Transverse colon (tissue), 4 donors: ENCODE measurements at regions not wholly inside any gene's neighbourhood (a gene's known extent, or its start where the extent isn't known, plus 50 kb on each side); places are given as distances from the start of the nearest gene placed in this dataset.

ENCODE experiments used
- DNase-seq: peaks from one replicate; pipeline ENCODE4 v3.0.0-alpha.2; 2019
- H3K27ac ChIP-seq, 4 donors: fragments of 200-600 bp; sonication (generic); 2 replicates each; pipeline ENCODE4 v1.5.1; 2016 to 2018; ENCODE audit warnings: inconsistent platforms in 4 of 4
- H3K27me3 ChIP-seq: fragments of 200-600 bp; sonication (generic); 2 replicates; pipeline ENCODE4 v1.5.1; 2017; ENCODE audit warnings: inconsistent platforms
- H3K36me3 ChIP-seq, 4 donors: fragments of 200-600 bp; sonication (generic); 2 replicates each; pipeline ENCODE4 v1.5.1; 2017 to 2019; ENCODE audit warnings: inconsistent platforms in 4 of 4
- H3K4me1 ChIP-seq, 4 donors: fragments of 200-600 bp; sonication (generic); 2 replicates each; pipeline ENCODE4 v1.5.1; 2017 to 2020; ENCODE audit warnings: inconsistent platforms in 4 of 4
- H3K4me3 ChIP-seq, 4 donors: fragments of 200-600 bp; sonication (generic); 1 replicate in 1 of 4; 2 replicates in 3 of 4; pipeline versions ENCODE4 v1.5.1 to v1.6.1; 2017 to 2019; ENCODE audit warnings: inconsistent platforms in 4 of 4
- H3K9me3 ChIP-seq, 2 donors: fragments of 200-600 bp; sonication (generic); 2 replicates each; pipeline ENCODE4 v1.5.1; 2017 to 2019; ENCODE audit warnings: inconsistent platforms in 2 of 2
- CTCF ChIP-seq, 5 experiments: fragments of 200-600 bp in 3 of 5; fragments of 450-650 bp in 2 of 5; sonication (generic) in 3 of 5; IDR thresholded peaks; 1 replicate in 2 of 5; 2 replicates in 3 of 5; pipeline ENCODE4 v1.5.1; 2016 to 2017; ENCODE audit warnings: antibody characterized with exemption in 5 of 5, inconsistent platforms in 3 of 5, mild to moderate bottlenecking in 2 of 5, moderate library complexity in 1 of 5
- EP300 ChIP-seq: sonication (generic); formaldehyde crosslinking; IDR thresholded peaks from one replicate; pipeline ENCODE4 v1.6.1; 2017; ENCODE audit warnings: antibody characterized with exemption, low read depth
- POLR2A ChIP-seq: fragments of 450-650 bp; IDR thresholded peaks from one replicate; pipeline ENCODE4 v1.6.1; 2016; ENCODE audit warnings: antibody characterized with exemption, mild to moderate bottlenecking, moderate library complexity
- POLR2AphosphoS5 ChIP-seq, 3 donors: sonication (generic); formaldehyde crosslinking; IDR thresholded peaks; one replicate each; pipeline ENCODE4 v1.6.1; 2016; ENCODE audit warnings: antibody characterized with exemption in 3 of 3
- whole genome bisulfite sequencing, 2 donors: methylation state at CpG; one replicate each; pipeline ENCODE4 v1.1.5; 2018; ENCODE audit warnings: low coverage in 1 of 2; 5-methylcytosine and 5-hydroxymethylcytosine counted together
- in situ Hi-C, 4 donors: fragments of 200-750 bp; cut with MboI; loops; one replicate each; pipeline versions ENCODE4 v1.15.0 to v1.15.1; 2017; ENCODE audit warnings: low sequenced_read_pairs in 3 of 4, low pct_ligation_motif_present in 1 of 4, low pct_unique_long_range_greater_than_20kb in 1 of 4
- intact Hi-C: fragments of 100-400 bp; cut with DNase I; formaldehyde crosslinking; loops from one replicate; pipeline ENCODE4 v1.15.1; 2023; ENCODE audit warnings: low total_unique reads

DNA sequence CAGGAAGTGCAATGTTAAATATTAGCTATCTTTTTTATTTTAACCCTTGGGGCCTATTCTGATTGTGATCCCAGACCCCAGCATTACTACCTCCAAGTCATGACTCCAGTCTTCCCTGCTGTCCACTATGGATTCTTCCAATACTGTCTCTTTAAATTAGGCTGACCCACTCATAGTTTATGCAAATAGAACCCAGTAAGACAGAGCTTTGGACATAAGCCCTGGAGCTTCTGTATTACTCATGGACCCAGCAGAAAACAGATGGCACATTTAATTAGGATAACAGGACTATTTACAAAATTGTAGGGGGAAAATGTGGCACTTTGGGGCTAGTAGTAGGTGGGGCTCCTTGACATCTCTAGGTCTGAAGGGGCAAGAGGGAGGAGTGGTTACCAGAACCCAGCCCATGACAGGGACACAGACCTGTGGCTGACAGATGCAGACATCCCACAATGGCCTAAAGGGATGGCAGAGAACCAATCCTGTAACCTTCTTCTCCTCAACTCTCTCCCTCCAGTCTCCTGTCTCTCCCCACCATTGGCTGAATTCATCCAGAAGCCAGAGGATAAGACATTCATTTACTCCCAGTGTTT, 233.5 kb downstream of the OMA1 start:
- no peak for DNase-seq
- TF ChIP-seq POLR2A, result no peak
- no peak for TF ChIP-seq CTCF (IDR thresholded peaks at IDR 0.05)
- no peak for TF ChIP-seq POLR2AphosphoS5 (IDR thresholded peaks at IDR 0.05)
- no peak for TF ChIP-seq EP300
- no peaks in the 10 kb centered on the region for H3K36me3 ChIP-seq
- intact Hi-C loops, result no loop called here
- no peak overlapping the region for H3K4me3 ChIP-seq
- in situ Hi-C loops, result no loop called here
- H3K9me3 ChIP-seq, result no peaks in the 10 kb centered on the region
- H3K27ac ChIP-seq, result no peak overlapping the region
- H3K27me3 ChIP-seq, result no peaks in the 10 kb centered on the region
- H3K4me1 ChIP-seq, result no peaks in the 10 kb centered on the region

GRCh38 chr1:58312461-58312860, 234.1 kb downstream of the OMA1 start:
- H3K4me3 ChIP-seq, result no peak overlapping the region
- no peak for TF ChIP-seq POLR2AphosphoS5 (IDR thresholded peaks at IDR 0.05)
- TF ChIP-seq POLR2A, result no peak
- no peak for TF ChIP-seq EP300
- no peak for TF ChIP-seq CTCF (IDR thresholded peaks at IDR 0.05)
- no peaks in the 10 kb centered on the region for H3K27me3 ChIP-seq
- H3K27ac ChIP-seq, result no peak overlapping the region
- 84% methylated on average over 4 of the region's 4 CpGs for WGBS, 2 donors
- in situ Hi-C loops, result no loop called here
- H3K9me3 ChIP-seq, result no peaks in the 10 kb centered on the region
- no peak for DNase-seq
- intact Hi-C loops, result no loop called here
- no peaks in the 10 kb centered on the region for H3K4me1 ChIP-seq
- no peaks in the 10 kb centered on the region for H3K36me3 ChIP-seq

DNA sequence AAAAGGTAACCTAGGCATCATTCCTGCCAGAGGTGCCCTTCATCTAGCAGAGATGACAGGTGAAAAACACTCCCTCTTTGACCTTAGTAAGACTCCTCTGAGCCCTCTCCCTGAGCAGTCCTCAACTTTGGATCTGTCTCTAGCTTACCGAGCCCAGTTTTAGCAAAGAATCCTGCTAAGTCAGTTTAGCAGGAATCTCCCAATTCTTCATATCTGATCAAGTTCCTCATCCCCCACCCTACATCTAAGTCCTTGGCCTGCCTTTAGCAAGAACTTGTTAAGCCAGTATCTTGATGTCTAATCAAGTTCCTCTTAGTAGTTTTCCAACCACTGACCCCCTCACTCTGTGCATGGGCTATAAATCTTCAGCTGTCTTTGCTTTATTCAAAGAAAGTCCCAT, 235.6 kb downstream of the OMA1 start:
- no peaks in the 10 kb centered on the region for H3K9me3 ChIP-seq
- no peaks in the 10 kb centered on the region for H3K27me3 ChIP-seq
- no peak overlapping the region for H3K4me3 ChIP-seq
- no peaks in the 10 kb centered on the region for H3K36me3 ChIP-seq
- in situ Hi-C loops, result no loop called here
- TF ChIP-seq EP300, result no peak
- no peak for TF ChIP-seq CTCF (IDR thresholded peaks at IDR 0.05)
- TF ChIP-seq POLR2A, result no peak
- TF ChIP-seq POLR2AphosphoS5 (IDR thresholded peaks at IDR 0.05), result no peak
- DNase-seq, result no peak
- no peak overlapping the region for H3K27ac ChIP-seq
- no peaks in the 10 kb centered on the region for H3K4me1 ChIP-seq
- intact Hi-C loops, result no loop called here
- WGBS, 2 donors, result 96 to 100% methylated on average over 1 of the region's 1 CpG

- TF ChIP-seq CTCF (IDR thresholded peaks at IDR 0.05) (no peak), POLR2A (no peak), EP300 (no peak), POLR2AphosphoS5 (IDR thresholded peaks at IDR 0.05) (no peak)
- no peaks in the 10 kb centered on the region for H3K9me3 ChIP-seq
- H3K4me1 ChIP-seq, result no peaks in the 10 kb centered on the region
- WGBS, 2 donors, result 88 to 100% methylated on average over 1 to 2 of the region's 2 CpGs
- H3K27ac ChIP-seq, result no peak overlapping the region
- H3K4me3 ChIP-seq, result no peak overlapping the region
- in situ Hi-C loops, result no loop called here
- H3K36me3 ChIP-seq, result no peaks in the 10 kb centered on the region
- intact Hi-C loops, result no loop called here
- no peaks in the 10 kb centered on the region for H3K27me3 ChIP-seq
- no peak for DNase-seq
These were observed 236.1 kb downstream of the OMA1 start for GRCh38 chr1:58310469-58310868.
